Ovary (tissue), 7 donors: ENCODE measurements at regions not wholly inside any gene's neighbourhood (a gene's known extent, or its start where the extent isn't known, plus 50 kb on each side); places are given as distances from the start of the nearest gene placed in this dataset.

ENCODE experiments used
- DNase-seq, 5 donors: peaks; one replicate each; pipeline ENCODE4 v3.0.0-alpha.2; 2019 to 2020
- H3K27ac ChIP-seq, 2 donors: fragments of 200-600 bp; one replicate each; pipeline versions ENCODE4 v1.5.1 to v1.8.0; 2019 to 2022
- H3K27me3 ChIP-seq: fragments of 200-600 bp; one replicate; pipeline ENCODE4 v1.8.0; 2022
- H3K36me3 ChIP-seq: fragments of 200-600 bp; sonication (generic); one replicate; pipeline ENCODE4 v1.5.1; 2019
- H3K4me1 ChIP-seq: one replicate; pipeline ENCODE4 v1.8.1; 2013; ENCODE audit warnings: mild to moderate bottlenecking, moderate library complexity; ENCODE audit not compliant: insufficient read depth
- H3K4me3 ChIP-seq: fragments of 200-600 bp; sonication (generic); one replicate; pipeline ENCODE4 v1.5.1; 2017
- H3K9me3 ChIP-seq, 2 donors: fragments of 200-600 bp in 1 of 2; sonication (generic) in 1 of 2; one replicate each; pipeline versions ENCODE4 v1.5.1 to v1.8.1; 2013 to 2019; ENCODE audit warnings: mild to moderate bottlenecking in 1 of 2, moderate library complexity in 1 of 2
- CTCF ChIP-seq, 3 donors: fragments of 450-650 bp in 2 of 3; fragments of 200-600 bp in 1 of 3; IDR thresholded peaks; one replicate each; pipeline versions ENCODE4 v1.5.1 to v1.8.0; 2016 to 2022; ENCODE audit warnings: antibody characterized with exemption in 3 of 3, mild to moderate bottlenecking in 1 of 3
- EP300 ChIP-seq: sonication (generic); formaldehyde crosslinking; IDR thresholded peaks from one replicate; pipeline ENCODE4 v1.6.1; 2017; ENCODE audit warnings: antibody characterized with exemption
- POLR2A ChIP-seq: fragments of 450-650 bp; IDR thresholded peaks from one replicate; pipeline ENCODE4 v1.6.1; 2017; ENCODE audit warnings: antibody characterized with exemption, mild to moderate bottlenecking, moderate library complexity
- WGBS, 3 donors: extraction: QIAGEN DNeasy Blood & Tissue Kit in 1 of 3; methylation state at CpG; one replicate each; pipeline versions ENCODE4 v1.1.5 to v1.1.7; 2013 to 2017; 5-methylcytosine and 5-hydroxymethylcytosine counted together
- intact Hi-C, 4 donors: fragments of 100-400 bp; cut with DNase I; formaldehyde crosslinking; loops; one replicate each; pipeline versions ENCODE4 v1.11.0 to v1.15.1; 2022 to 2023
- donor health status: DM: no; HTN: no; CAD: no; lungs with moderate emphysema.
- donor health status: DM: no; HTN: no; CAD: no.
- donor health status: Bipolar disorder and iron deficiency.
- donor health status: DM: no; HTN: no; CAD: no.
- donor health status: DM: yes; HTN: yes; CAD: no.

- Histone ChIP-seq H3K4me3 (no peak overlapping the region), H3K4me1 (peaks cover 3% of the 10 kb centered on the region), H3K27me3 (no peaks in the 10 kb centered on the region), H3K9me3 (no peaks in the 10 kb centered on the region), H3K36me3 (no peaks in the 10 kb centered on the region), H3K27ac (no peak overlapping the region)
- 76 to 94% (median 89%) methylated on average over 1 of the region's 1 CpG for WGBS, 3 donors
- no peak for DNase-seq
- no peak for TF ChIP-seq POLR2A
- TF ChIP-seq CTCF (IDR thresholded peaks at IDR 0.05): no peak
- TF ChIP-seq EP300: no peak
- intact Hi-C loops: no loop called here
These were observed 206.5 kb upstream of the TMEM72 start for GRCh38 chr10:44704616-44705015.

GRCh38 chr10:44706745-44707144, 204.4 kb upstream of the TMEM72 start:
- DNase-seq: no peak
- H3K4me1 ChIP-seq: peaks cover 3% of the 10 kb centered on the region
- no peaks in the 10 kb centered on the region for H3K9me3 ChIP-seq
- no peaks in the 10 kb centered on the region for H3K36me3 ChIP-seq
- H3K4me3 ChIP-seq: no peak overlapping the region
- no peak for TF ChIP-seq CTCF (IDR thresholded peaks at IDR 0.05)
- no peak for TF ChIP-seq POLR2A
- TF ChIP-seq EP300: no peak
- H3K27ac ChIP-seq: no peak overlapping the region
- H3K27me3 ChIP-seq: no peaks in the 10 kb centered on the region
- intact Hi-C loops: no loop called here

DNA sequence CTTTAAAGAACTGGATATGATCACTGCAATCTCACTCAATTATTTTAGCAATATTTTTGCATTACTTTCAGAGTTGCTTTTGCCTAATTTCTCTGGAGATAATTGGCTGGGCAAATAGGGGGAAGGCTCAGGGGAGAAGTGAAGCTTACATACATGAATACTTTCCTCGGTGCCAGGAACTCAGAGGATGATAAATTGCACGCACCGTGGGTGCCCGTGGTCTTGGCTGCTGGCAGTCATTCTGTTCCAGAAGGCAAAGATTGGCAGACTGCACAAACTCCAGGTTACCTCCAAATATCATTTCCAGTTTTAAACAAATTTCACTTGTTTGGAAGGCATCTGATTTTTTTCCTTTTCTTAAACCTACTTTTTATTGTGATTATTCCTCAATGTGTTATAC, 197.8 kb upstream of the TMEM72 start:
- intact Hi-C loops: no loop called here
- Histone ChIP-seq H3K27me3 (no peaks in the 10 kb centered on the region), H3K9me3 (no peaks in the 10 kb centered on the region), H3K4me3 (no peak overlapping the region), H3K36me3 (no peaks in the 10 kb centered on the region), H3K4me1 (peaks cover 2% of the 10 kb centered on the region), H3K27ac (no peak overlapping the region)
- no peak for DNase-seq
- WGBS, 3 donors: 69 to 76% (median 72%) methylated on average over 4 of the region's 4 CpGs
- TF ChIP-seq CTCF (IDR thresholded peaks at IDR 0.05): no peak
- TF ChIP-seq EP300: no peak
- no peak for TF ChIP-seq POLR2A

DNA sequence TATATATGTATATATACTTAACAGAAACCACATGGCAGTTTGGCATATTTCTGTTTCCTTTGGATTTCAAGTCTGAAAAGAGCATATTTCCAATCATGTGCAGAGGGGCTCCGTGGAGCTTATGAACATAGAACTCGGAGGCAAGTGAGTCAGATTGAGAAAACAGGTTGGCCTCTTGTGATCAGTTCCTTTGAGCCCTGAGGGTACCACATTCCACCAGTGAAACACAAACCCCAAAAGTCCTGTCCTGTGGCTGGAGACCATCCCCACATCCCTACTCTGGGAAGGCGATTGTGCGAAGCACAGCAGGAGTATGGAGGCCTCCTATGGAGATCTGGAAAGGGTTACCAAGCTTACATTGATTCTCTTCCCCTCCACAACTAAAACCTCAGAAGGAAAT, 196.7 kb upstream of the TMEM72 start:
- Histone ChIP-seq H3K4me3 (no peak overlapping the region), H3K9me3 (no peaks in the 10 kb centered on the region), H3K27me3 (no peaks in the 10 kb centered on the region), H3K4me1 (no peaks in the 10 kb centered on the region), H3K36me3 (no peaks in the 10 kb centered on the region), H3K27ac (no peak overlapping the region)
- WGBS, 3 donors: 94 to 97% (median 95%) methylated on average over 4 of the region's 4 CpGs
- DNase-seq: no peak
- intact Hi-C loops: no loop called here
- TF ChIP-seq CTCF (IDR thresholded peaks at IDR 0.05) (no peak), EP300 (no peak), POLR2A (no peak)

DNA sequence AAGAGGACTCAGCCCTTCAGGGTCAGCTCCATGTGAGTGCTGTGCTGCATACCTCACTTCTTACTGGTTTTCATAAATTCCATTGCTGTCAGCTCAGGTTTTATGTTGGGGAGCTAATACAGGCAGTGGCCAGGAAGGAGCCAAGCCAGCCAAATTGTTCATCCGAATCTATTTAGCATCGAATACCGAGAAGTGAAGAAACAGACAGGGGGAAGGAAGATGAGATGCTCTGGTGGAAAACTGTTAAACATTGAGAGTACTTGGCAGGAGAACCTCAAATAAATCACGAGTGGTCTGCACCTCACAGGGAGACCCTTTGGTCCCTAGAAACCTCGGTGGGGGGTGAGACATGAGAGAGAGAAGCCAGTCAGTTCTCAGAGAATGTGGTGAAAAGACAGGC, 196.0 kb upstream of the TMEM72 start:
- no peak overlapping the region for H3K27ac ChIP-seq
- TF ChIP-seq CTCF (IDR thresholded peaks at IDR 0.05) (no peak), EP300 (no peak), POLR2A (no peak)
- no peaks in the 10 kb centered on the region for H3K9me3 ChIP-seq
- H3K4me1 ChIP-seq: no peaks in the 10 kb centered on the region
- 51 to 74% (median 62%) methylated on average over 5 of the region's 5 CpGs for WGBS, 3 donors
- H3K27me3 ChIP-seq: no peaks in the 10 kb centered on the region
- intact Hi-C loops: no loop called here
- no peak overlapping the region for H3K4me3 ChIP-seq
- no peak for DNase-seq
- no peaks in the 10 kb centered on the region for H3K36me3 ChIP-seq
